MM.1S (cell line): ENCODE measurements at regions not wholly inside any gene's neighbourhood (a gene's known extent, or its start where the extent isn't known, plus 50 kb on each side); places are given as distances from the start of the nearest gene placed in this dataset.

ENCODE experiments used
- CTCF ChIP-seq: fragments of 300-600 bp; sonication (generic); IDR thresholded peaks from 2 replicates; pipeline ENCODE4 v1.5.1; 2016; ENCODE audit warnings: antibody characterized with exemption, low read length, mixed read lengths
- EZH2 ChIP-seq: fragments of 300-600 bp; sonication (generic); optimal IDR thresholded peaks from 2 replicates; pipeline ENCODE3; 2017; ENCODE audit warnings: low read depth, mild to moderate bottlenecking, antibody characterized with exemption, low read length, mixed read lengths
- EZH2phosphoT487 ChIP-seq: fragments of 300-600 bp; sonication (generic); IDR thresholded peaks from 2 replicates; pipeline ENCODE4 v1.6.1; 2018; ENCODE audit warnings: antibody characterized with exemption, low read length

GRCh38 chr13:80717776-80718175 is 376.9 kb upstream of the SPRY2 start:
- TF ChIP-seq CTCF (no peak), EZH2 (no peak), EZH2phosphoT487 (no peak)
